ENCODE measurements at regions not wholly inside any gene's neighbourhood (a gene's known extent, or its start where the extent isn't known, plus 50 kb on each side); places are given as distances from the start of the nearest gene placed in this dataset.

DNA sequence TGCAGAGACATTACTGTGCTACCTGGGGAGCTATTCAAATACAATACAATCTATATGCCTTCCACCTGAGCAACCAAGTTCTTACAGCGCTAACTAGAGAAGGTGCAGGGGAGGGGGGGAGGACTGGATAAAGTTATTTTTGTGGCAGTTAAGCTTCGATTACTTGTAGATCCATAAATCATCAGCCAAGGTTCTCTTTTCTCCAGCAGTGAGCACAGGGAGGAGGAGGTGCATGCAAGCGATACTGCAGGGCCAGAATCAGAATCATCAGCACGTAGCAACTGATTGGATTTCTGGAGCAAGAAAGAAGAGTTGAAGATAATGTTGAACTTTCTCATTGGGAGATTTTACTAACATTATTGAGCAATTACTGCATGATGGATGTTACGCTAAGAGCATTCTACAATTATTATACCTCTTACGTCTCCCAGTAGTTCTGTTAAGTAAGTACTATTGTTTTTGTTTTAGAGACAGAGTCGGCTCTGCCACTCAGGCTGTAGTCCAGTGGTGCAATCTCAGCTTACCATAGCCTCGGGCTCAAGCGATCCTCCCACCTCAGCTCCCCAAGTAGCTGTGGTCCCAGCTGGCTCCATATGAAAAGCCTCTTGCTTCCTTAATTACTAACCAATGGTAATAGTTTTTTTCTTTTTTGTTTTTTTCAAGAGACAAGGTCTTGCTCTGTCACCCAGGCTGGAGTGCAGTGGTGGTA is 74.6 kb upstream of the EEA1 start:
- no peak for TF ChIP-seq GATA2 (IDR thresholded peaks at IDR 0.05; ENCODE audit: low read depth, low read length)
- no peak for TF ChIP-seq GATA3 (IDR thresholded peaks at IDR 0.05; ENCODE audit: low read depth, low read length)

Data from SH-SY5Y (cell line).